ENCODE measurements at regions not wholly inside any gene's neighbourhood (a gene's known extent, or its start where the extent isn't known, plus 50 kb on each side); places are given as distances from the start of the nearest gene placed in this dataset.

GRCh38 chr13:103969520-103970050 is 903.4 kb upstream of the SLC10A2 start:
- DNase-seq (ENCODE audit: low read depth) = no peak

- no peak for DNase-seq (ENCODE audit: low read depth)
Observed at GRCh38 chr13:103965506-103966243, 899.5 kb upstream of the SLC10A2 start.

GRCh38 chr13:103961784-103962183 is 895.6 kb upstream of the SLC10A2 start:
- no peak for DNase-seq (ENCODE audit: low read depth)

- no peak for DNase-seq (ENCODE audit: low read depth)
Observed at GRCh38 chr13:103961129-103961528, 894.9 kb upstream of the SLC10A2 start.

- no peak for DNase-seq (ENCODE audit: low read depth)
Observed at GRCh38 chr13:103960001-103960400, 893.8 kb upstream of the SLC10A2 start.

GRCh38 chr13:103958691-103959090 is 892.5 kb upstream of the SLC10A2 start:
- DNase-seq (ENCODE audit: low read depth) = no peak

GRCh38 chr13:103957939-103958338 is 891.7 kb upstream of the SLC10A2 start:
- DNase-seq (ENCODE audit: low read depth) = no peak

GRCh38 chr13:103953859-103954258 is 887.6 kb upstream of the SLC10A2 start:
- no peak for DNase-seq (ENCODE audit: low read depth)

GRCh38 chr13:103952183-103952582 is 886.0 kb upstream of the SLC10A2 start:
- no peak for DNase-seq (ENCODE audit: low read depth)

- DNase-seq (ENCODE audit: low read depth) = no peak
Observed at GRCh38 chr13:103948426-103948825, 882.2 kb upstream of the SLC10A2 start.

- DNase-seq (ENCODE audit: low read depth) = no peak
Observed at GRCh38 chr13:103945836-103946235, 879.6 kb upstream of the SLC10A2 start.

- DNase-seq (ENCODE audit: low read depth) = no peak
Observed at GRCh38 chr13:103941506-103942140, 875.4 kb upstream of the SLC10A2 start.

- DNase-seq (ENCODE audit: low read depth) = no peak
Observed at GRCh38 chr13:103935117-103935516, 868.9 kb upstream of the SLC10A2 start.

GRCh38 chr13:103931885-103932284 is 865.7 kb upstream of the SLC10A2 start:
- no peak for DNase-seq (ENCODE audit: low read depth)

- no peak for DNase-seq (ENCODE audit: low read depth)
Observed at GRCh38 chr13:103931331-103931845, 865.2 kb upstream of the SLC10A2 start.

- no peak for DNase-seq (ENCODE audit: low read depth)
Observed at GRCh38 chr13:103926118-103926517, 859.9 kb upstream of the SLC10A2 start.

GRCh38 chr13:103908911-103909310 is 842.7 kb upstream of the SLC10A2 start:
- no peak for DNase-seq (ENCODE audit: low read depth)

GRCh38 chr13:103908274-103908673 is 842.1 kb upstream of the SLC10A2 start:
- DNase-seq (ENCODE audit: low read depth) = no peak

- no peak for DNase-seq (ENCODE audit: low read depth)
Observed at GRCh38 chr13:103903790-103904189, 837.6 kb upstream of the SLC10A2 start.

- no peak for DNase-seq (ENCODE audit: low read depth)
Observed at GRCh38 chr13:103898481-103898880, 832.3 kb upstream of the SLC10A2 start.

GRCh38 chr13:103895835-103896531 is 829.8 kb upstream of the SLC10A2 start:
- DNase-seq (ENCODE audit: low read depth) = no peak

GRCh38 chr13:103894626-103895025 is 828.4 kb upstream of the SLC10A2 start:
- DNase-seq (ENCODE audit: low read depth) = no peak

All from stimulated activated CD8-positive, alpha-beta memory T cell treated with anti-CD3 and anti-CD28 coated beads, Interleukin-7, amount 100 ng/mL, for 24 hours (primary cell).